ENCODE measurements at regions not wholly inside any gene's neighbourhood (a gene's known extent, or its start where the extent isn't known, plus 50 kb on each side); places are given as distances from the start of the nearest gene placed in this dataset.
A peak's percentile ranks its signal among the peaks of the same experiment; 100 is the strongest.

DNA sequence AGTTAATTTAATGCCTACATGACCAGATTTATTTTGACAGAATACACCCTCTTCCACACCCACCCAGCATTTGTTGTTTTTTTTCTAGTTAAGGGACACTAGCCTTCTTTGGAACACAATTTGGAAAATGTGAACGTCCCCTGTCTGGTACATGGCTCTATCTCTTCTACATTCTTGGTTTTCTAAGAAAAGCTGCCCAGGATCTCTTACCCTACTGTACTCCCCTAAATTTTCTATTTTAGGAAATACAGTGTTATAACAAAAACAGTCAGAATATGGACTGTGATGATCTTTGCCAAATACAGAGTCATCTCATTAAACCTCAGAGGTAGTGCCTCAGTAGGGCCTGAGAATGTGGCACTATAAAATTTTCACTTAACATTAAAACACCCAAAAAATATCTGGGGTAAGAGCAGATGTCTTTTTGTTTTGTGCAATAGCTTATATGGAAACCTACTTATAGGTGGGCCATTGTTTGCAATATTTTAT, 93.1 kb upstream of the SPON1 start:
- no peak for DNase-seq

- DNase-seq: no peak
Measured at GRCh38 chr11:13874597-13874996, 87.9 kb upstream of the SPON1 start.

DNA sequence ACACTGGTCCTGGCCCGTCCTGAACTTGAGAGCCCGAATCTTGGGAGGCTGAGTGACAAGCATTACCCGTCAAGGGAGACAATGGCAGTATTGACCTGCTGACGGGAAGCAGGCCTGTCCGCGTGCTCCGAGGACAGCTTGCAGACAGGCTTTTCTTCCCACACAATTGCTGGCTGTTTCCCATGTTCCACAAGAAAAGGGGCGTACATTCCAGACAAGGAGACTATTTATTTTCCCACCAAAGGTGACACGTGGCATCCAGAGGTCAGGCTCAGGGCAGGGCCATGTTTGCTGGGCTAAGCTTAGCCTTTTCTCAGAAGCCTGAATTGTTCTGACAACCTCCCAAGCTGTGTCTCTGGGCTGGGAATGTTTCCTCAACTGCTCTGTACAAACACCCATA, 86.9 kb upstream of the SPON1 start:
- DNase-seq: no peak

DNA sequence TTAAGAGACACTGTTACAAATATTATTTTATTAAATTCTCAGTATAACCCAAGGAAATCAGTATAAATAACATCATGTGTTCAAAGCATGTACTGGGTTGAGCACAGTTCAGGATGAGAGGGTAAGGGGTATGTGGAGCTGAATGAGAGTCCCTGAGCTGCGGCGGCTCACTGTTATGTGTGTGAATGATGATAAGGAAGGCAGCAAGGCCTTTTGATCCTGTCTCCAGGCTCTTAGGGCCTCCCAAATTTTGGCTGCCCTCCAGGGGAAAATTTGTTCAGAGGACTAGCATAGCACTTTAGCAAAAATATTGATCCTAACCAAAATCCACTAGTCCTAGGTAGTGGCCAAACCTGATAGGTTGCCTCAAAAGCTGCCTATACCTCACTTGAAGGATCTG, 86.1 kb upstream of the SPON1 start:
- no peak for DNase-seq

GRCh38 chr11:13878077-13878476, 84.4 kb upstream of the SPON1 start:
- DNase-seq: no peak

DNA sequence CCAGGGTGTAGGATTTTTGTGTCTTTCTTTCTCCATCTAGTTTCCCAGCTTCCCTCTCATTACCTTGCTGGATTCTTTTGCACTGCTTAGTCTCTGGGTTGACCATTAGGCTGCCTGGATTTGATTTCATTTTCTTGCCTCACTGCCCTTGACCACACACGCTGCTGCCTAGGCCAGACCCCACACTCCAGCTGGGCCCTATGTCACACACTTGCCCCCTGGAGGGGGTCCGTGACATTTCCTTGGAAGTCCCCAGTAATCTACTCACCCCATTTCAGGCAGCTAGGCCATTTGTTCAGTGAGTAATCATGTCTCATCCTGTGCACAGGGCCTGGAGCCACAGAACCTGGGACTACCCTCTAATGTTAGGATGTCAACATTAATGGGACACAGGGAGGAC, 81.9 kb upstream of the SPON1 start:
- no peak for DNase-seq

DNA sequence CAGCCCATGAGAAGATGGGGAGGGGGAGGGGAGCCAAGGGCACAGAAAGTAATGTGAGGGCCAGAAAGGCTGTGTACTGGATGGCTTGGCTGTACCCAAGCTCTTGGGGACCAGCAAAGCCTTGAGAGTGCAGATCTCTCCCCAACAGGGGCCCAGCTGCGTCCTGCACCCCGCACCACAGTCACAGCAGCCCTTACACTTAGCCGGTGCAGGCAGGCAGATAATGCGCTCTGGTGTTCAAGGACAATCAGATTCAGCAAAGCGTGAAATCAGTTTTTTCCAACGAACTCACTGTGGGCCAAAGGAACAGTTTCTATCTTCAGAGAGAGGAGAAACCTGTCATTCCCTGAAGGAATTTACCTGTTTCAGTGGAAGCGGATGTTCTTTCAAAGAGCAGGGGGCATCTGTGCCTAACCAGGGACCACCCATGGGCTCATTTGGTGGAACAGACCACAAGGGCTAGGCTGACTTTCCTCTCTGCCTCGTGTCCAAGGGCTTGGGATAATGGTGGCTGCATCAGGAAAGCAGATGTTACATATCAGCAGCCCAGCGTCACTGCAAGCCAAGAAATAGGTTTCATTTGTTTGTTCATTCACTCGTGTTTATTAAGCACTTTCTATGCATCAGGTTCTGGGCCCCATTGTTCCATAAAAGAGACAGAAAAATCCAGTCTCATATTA, 81.2 kb upstream of the SPON1 start:
- no peak for DNase-seq

DNA sequence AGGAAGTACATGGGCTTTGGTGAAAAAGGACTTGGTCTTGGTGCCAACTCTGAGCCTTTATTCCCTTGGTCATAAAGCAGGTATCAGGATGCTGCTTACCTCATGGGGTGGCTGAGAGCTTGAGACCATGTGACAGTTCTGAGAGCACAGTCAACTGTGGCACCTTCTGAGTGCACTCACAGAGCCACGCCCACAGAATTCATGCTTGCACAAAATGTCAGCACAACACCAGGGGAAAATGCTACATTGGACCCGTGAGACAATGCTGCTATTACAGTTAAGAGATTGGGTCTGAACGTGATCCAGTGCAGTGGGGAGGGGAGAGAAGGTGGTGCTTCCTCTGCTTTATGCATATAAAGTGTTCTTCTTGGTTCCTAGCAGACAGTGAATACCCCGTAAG, 79.5 kb upstream of the SPON1 start:
- DNase-seq: no peak

DNA sequence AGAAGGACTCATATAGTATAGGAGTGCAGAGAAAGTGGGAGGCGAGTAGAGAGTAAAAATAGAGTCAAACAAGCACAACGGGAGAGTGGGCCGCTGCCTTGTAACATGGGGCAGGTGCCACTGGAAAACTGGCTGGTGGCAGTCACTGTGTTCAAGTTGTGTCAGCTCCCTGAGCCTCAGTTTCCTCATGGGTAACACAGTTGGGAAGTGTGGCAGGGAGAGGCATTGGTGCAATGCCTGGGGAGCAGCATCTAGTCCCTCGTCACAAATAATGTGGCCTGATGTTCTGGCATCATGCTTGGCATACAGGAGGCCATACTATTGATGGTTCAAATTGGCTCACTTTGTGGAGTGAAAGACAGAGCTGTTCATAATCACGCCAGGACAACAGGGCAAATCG, 78.9 kb upstream of the SPON1 start:
- DNase-seq: no peak

DNA sequence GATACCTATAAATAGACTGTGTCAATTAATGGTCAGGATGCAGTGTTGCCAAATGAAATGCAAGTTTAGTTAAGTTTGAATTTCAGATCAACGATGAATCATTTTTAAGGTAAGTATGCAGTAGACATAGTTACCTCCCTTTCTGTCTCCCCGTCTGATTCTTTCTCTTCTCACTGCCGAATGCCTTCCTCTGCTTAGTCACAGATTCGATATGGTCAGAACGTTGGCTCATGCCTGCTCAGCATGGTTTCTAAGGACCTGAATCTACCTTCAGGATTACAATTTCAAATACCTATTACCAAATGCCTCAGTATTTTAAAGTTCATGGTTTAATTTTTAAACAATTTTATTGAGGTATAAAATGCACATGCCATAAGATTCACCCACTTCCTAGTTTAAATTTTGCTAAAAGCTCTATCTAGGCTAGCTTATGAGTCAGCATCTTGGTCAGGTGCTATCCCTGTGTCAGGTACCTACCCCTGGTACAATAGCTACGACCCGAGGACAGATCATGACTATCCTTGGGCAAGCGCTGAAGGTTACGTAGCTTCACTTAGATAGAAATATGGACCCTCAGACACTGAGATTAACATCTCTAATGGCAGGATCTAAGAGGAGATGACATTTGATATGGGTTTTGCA, 78.2 kb upstream of the SPON1 start:
- no peak for DNase-seq

GRCh38 chr11:13885083-13885482, 77.4 kb upstream of the SPON1 start:
- no peak for DNase-seq

DNA sequence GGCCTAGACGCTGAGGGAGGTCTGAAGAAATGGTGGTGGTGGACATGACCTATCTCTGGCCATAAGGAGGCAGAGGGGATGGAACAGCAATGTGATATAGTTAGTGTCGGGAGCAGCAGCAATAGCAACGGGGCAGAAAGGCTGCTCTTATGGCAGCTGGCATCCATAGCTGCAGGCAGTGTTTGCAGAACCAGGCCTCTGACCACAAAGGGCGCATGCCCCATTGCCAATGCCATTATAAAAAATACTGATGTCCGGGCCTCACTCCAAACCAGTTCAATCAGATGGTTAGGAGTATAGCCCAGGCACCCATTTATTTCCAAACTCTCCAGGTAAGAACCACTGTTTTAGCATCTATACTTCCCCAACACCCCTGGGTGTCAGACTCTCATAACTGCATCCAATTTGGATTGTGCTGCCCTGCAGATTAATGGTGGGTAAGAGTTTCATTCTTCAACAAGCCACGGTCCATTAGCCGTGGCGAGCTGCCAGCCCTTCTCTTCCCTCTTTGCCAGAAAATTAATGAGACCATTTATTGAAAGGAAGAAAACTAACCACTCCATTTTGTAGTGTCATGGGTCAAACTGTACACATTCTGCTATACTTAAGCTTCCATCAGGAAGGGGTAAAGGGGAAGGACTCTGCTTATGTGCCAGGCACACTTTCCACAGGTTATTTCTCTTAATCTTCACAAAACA, 72.8 kb upstream of the SPON1 start:
- no peak for DNase-seq

DNA sequence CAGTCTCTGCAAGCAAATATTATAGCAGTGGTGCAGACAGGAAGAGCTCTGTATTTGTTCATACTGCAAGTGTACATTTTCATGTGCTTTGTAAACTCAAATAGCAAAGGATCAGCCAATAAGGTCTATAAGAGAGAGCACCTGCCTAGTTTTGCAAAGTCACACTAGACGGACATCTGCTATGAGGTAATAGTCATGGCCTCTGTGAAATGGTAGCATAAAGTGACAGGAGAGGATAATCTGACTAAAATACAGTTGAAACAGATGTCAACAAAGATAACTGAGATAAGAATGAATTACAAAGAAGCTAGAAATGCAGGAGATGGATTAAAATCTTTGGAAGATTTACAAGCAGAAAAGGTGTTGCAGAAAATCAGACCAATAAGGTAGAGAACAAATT, 70.6 kb upstream of the SPON1 start:
- DNase-seq: no peak

GRCh38 chr11:13896175-13896980, 66.1 kb upstream of the SPON1 start:
- no peak for DNase-seq

DNA sequence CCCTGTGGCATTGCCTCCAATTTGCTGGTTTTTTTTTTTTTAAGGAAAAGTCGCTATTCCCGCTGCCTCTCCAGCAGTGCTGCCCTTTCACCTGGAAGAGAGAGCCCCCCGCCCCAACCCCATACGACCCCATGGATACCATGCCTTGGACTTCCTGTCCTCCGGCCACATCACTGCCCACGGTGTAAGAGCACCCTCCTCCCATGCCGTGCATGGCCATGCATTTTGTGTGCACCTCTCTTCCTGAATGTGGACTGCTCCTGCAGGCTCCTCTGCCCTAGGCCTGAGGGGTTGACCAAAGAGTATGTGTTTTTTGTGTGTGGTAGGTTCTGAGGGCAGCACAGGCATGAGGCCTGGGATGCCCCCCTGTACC, 65.6 kb upstream of the SPON1 start:
- no peak for DNase-seq

GRCh38 chr11:13897646-13898276, 64.8 kb upstream of the SPON1 start:
- DNase-seq: no peak

GRCh38 chr11:13899603-13900002, 62.9 kb upstream of the SPON1 start:
- no peak for DNase-seq

DNA sequence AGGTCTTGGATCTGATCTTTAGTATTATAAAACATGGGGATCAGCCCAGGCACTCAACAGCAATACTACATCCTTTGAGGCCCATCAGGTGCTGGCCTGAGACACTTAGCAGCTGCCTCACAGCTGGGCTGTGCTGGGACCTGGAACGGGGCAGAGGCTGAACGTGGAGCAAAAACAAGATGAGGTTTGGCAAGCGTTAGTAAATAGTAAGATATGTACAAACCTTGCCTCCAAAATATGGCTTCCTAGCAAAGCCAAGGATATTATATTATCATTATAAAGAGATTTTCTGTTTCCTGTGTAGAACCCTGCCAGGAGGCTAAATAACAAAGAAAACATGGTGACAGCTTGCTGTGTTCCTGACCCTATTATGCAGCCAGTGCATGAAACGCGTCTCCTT, 60.0 kb upstream of the SPON1 start:
- DNase-seq: no peak

- DNase-seq: no peak
Measured at GRCh38 chr11:13905137-13905781, 57.3 kb upstream of the SPON1 start.

- DNase-seq: peak; percentile 13 to 21
Measured at GRCh38 chr11:13907678-13908077, 54.8 kb upstream of the SPON1 start.

DNA sequence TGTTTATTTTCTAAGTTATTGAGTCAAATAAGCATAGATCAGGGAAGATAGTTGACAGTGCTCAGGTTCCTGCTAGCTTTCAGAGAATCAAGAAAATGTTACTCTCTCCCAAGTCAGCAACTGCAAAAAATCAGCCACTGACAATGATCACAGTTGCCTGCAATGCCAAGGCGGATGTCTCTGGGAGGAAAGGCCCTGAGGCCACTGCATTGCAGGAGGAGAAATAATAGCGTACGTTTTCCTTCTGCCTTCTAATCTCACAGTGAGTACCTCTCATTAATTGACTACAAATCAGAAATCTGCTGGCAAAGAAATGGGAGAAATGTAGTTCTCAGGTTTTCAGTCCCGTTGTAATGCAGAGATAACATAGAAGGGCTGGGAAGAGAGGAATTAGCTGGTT, 54.0 kb upstream of the SPON1 start:
- DNase-seq: no peak

All from inflammatory macrophage (primary cell).